ENCODE measurements at regions not wholly inside any gene's neighbourhood (a gene's known extent, or its start where the extent isn't known, plus 50 kb on each side); places are given as distances from the start of the nearest gene placed in this dataset.

GRCh38 chr2:51448911-51449310, 417.0 kb upstream of the NRXN1 start:
- TF ChIP-seq, protein P1, sequence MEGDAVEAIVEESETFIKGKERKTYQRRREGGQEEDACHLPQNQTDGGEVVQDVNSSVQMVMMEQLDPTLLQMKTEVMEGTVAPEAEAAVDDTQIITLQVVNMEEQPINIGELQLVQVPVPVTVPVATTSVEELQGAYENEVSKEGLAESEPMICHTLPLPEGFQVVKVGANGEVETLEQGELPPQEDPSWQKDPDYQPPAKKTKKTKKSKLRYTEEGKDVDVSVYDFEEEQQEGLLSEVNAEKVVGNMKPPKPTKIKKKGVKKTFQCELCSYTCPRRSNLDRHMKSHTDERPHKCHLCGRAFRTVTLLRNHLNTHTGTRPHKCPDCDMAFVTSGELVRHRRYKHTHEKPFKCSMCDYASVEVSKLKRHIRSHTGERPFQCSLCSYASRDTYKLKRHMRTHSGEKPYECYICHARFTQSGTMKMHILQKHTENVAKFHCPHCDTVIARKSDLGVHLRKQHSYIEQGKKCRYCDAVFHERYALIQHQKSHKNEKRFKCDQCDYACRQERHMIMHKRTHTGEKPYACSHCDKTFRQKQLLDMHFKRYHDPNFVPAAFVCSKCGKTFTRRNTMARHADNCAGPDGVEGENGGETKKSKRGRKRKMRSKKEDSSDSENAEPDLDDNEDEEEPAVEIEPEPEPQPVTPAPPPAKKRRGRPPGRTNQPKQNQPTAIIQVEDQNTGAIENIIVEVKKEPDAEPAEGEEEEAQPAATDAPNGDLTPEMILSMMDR (IDR thresholded peaks at IDR 0.05): no peak
- no peak for TF ChIP-seq POLR2A (IDR thresholded peaks at IDR 0.05)

All from lower leg skin (tissue), 3 donors.